Hepatocyte (in vitro differentiated cells): ENCODE measurements at regions not wholly inside any gene's neighbourhood (a gene's known extent, or its start where the extent isn't known, plus 50 kb on each side); places are given as distances from the start of the nearest gene placed in this dataset.

ENCODE experiments used
- EZH2phosphoT487 ChIP-seq: fragments of 200-600 bp; sonication (generic); IDR thresholded peaks from one replicate; pipeline ENCODE4 v1.6.1; 2018; ENCODE audit warnings: antibody characterized with exemption, mild to moderate bottlenecking, low read depth, moderate library complexity; ENCODE audit not compliant: unreplicated experiment, severe bottlenecking
- TF ChIP-seq, protein P1 (sequence below): fragments of 200-600 bp; sonication (generic); IDR thresholded peaks from 2 replicates; pipeline ENCODE4 v1.5.1; 2016; ENCODE audit warnings: antibody characterized with exemption, mild to moderate bottlenecking; ENCODE audit not compliant: poor library complexity

- TF ChIP-seq, protein P1, sequence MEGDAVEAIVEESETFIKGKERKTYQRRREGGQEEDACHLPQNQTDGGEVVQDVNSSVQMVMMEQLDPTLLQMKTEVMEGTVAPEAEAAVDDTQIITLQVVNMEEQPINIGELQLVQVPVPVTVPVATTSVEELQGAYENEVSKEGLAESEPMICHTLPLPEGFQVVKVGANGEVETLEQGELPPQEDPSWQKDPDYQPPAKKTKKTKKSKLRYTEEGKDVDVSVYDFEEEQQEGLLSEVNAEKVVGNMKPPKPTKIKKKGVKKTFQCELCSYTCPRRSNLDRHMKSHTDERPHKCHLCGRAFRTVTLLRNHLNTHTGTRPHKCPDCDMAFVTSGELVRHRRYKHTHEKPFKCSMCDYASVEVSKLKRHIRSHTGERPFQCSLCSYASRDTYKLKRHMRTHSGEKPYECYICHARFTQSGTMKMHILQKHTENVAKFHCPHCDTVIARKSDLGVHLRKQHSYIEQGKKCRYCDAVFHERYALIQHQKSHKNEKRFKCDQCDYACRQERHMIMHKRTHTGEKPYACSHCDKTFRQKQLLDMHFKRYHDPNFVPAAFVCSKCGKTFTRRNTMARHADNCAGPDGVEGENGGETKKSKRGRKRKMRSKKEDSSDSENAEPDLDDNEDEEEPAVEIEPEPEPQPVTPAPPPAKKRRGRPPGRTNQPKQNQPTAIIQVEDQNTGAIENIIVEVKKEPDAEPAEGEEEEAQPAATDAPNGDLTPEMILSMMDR: no peak
- no peak for TF ChIP-seq EZH2phosphoT487
These were observed 1964.5 kb upstream of the RAG2 start for GRCh38 chr11:38562562-38562961.
